HG03432 (cell line): ENCODE measurements at regions not wholly inside any gene's neighbourhood (a gene's known extent, or its start where the extent isn't known, plus 50 kb on each side); places are given as distances from the start of the nearest gene placed in this dataset.
"Not testable (repeated sequence)": the region's sequence is repeated elsewhere in the genome, so short reads cannot be mapped to it uniquely, and the experiment has no call there.

Source experiments
- ATAC-seq: cut with Tn5 transposase; IDR thresholded peaks from one replicate; pipeline ENCODE4 v1.9.1; 2021; ENCODE audit warnings: mild to moderate bottlenecking, moderate library complexity; ENCODE audit not compliant: unreplicated experiment

GRCh38 chr4:101670897-101671296, 119.6 kb upstream of the BANK1 start:
- ATAC-seq, result no peak

- ATAC-seq, result no peak
Observed at GRCh38 chr4:101670370-101670769, 120.2 kb upstream of the BANK1 start.

- ATAC-seq, result no peak
Observed at GRCh38 chr4:101669832-101670188, 120.7 kb upstream of the BANK1 start.

- ATAC-seq, result no peak
Observed at GRCh38 chr4:101669138-101669831, 121.2 kb upstream of the BANK1 start.

- no peak for ATAC-seq
Observed at GRCh38 chr4:101667348-101667747, 123.2 kb upstream of the BANK1 start.

- ATAC-seq, result no peak
Observed at GRCh38 chr4:101660607-101661006, 129.9 kb upstream of the BANK1 start.

- ATAC-seq, result no peak
Observed at GRCh38 chr4:101655857-101656256, 134.7 kb upstream of the BANK1 start.

GRCh38 chr4:101655005-101655404, 135.5 kb upstream of the BANK1 start:
- ATAC-seq, result no peak

GRCh38 chr4:101651778-101652177, 138.8 kb upstream of the BANK1 start:
- ATAC-seq, result no peak

GRCh38 chr4:101649790-101650515, 140.6 kb upstream of the BANK1 start:
- no peak for ATAC-seq

- ATAC-seq, result no peak
Observed at GRCh38 chr4:101647710-101648034, 142.9 kb upstream of the BANK1 start.

GRCh38 chr4:101644516-101644915, 146.0 kb upstream of the BANK1 start:
- no peak for ATAC-seq

GRCh38 chr4:101643186-101643837, 147.2 kb upstream of the BANK1 start:
- ATAC-seq, result no peak

GRCh38 chr4:101632766-101633165, 157.8 kb upstream of the BANK1 start:
- ATAC-seq, result not testable (repeated sequence)

GRCh38 chr4:101630319-101630986, 160.1 kb upstream of the BANK1 start:
- no peak for ATAC-seq

- ATAC-seq, result no peak
Observed at GRCh38 chr4:101621120-101621519, 169.4 kb upstream of the BANK1 start.

GRCh38 chr4:101615652-101616051, 174.9 kb upstream of the BANK1 start:
- no peak for ATAC-seq

- not testable (repeated sequence) for ATAC-seq
Observed at GRCh38 chr4:101606989-101607388, 183.5 kb upstream of the BANK1 start.

- no peak for ATAC-seq
Observed at GRCh38 chr4:101604976-101605375, 185.6 kb upstream of the BANK1 start.

- no peak for ATAC-seq
Observed at GRCh38 chr4:101600287-101600686, 190.2 kb upstream of the BANK1 start.

- ATAC-seq, result no peak
Observed at GRCh38 chr4:101599620-101600019, 190.9 kb upstream of the BANK1 start.
